Activated CD8-positive, alpha-beta memory T cell treated with anti-CD3 and anti-CD28 coated beads for 48 hours (primary cell): ENCODE measurements at regions not wholly inside any gene's neighbourhood (a gene's known extent, or its start where the extent isn't known, plus 50 kb on each side); places are given as distances from the start of the nearest gene placed in this dataset.

ENCODE experiments used
- DNase-seq, 3 experiments: peaks; one replicate each; pipeline ENCODE4 v3.0.0-alpha.2; 2020; ENCODE audit warnings: low read depth in 2 of 3, low spot score in 2 of 3

- no peak for DNase-seq
Observed at GRCh38 chr10:130780763-130781162, 530.8 kb downstream of the TCERG1L start.

- DNase-seq, result no peak
Observed at GRCh38 chr10:130781206-130781605, 530.3 kb downstream of the TCERG1L start.

- DNase-seq, result no peak
Observed at GRCh38 chr10:130781623-130782022, 529.9 kb downstream of the TCERG1L start.

GRCh38 chr10:130782467-130782866 lies 529.1 kb downstream of the TCERG1L start:
- no peak for DNase-seq

GRCh38 chr10:130784326-130784725 lies 527.2 kb downstream of the TCERG1L start:
- DNase-seq, result no peak

- DNase-seq, result no peak
Observed at GRCh38 chr10:130786365-130786966, 525.1 kb downstream of the TCERG1L start.

- no peak for DNase-seq
Observed at GRCh38 chr10:130787243-130787642, 524.3 kb downstream of the TCERG1L start.

- DNase-seq, result no peak
Observed at GRCh38 chr10:130787821-130788220, 523.7 kb downstream of the TCERG1L start.

GRCh38 chr10:130790339-130790738 lies 521.2 kb downstream of the TCERG1L start:
- DNase-seq, result no peak

GRCh38 chr10:130792096-130792845 lies 519.2 kb downstream of the TCERG1L start:
- no peak for DNase-seq

GRCh38 chr10:130795819-130796218 lies 515.7 kb downstream of the TCERG1L start:
- no peak for DNase-seq

GRCh38 chr10:130799532-130799931 lies 512.0 kb downstream of the TCERG1L start:
- DNase-seq, result no peak

GRCh38 chr10:130800281-130800680 lies 511.2 kb downstream of the TCERG1L start:
- DNase-seq, result no peak

- DNase-seq, result no peak
Observed at GRCh38 chr10:130801276-130801675, 510.2 kb downstream of the TCERG1L start.

- DNase-seq, result no peak
Observed at GRCh38 chr10:130801784-130802183, 509.7 kb downstream of the TCERG1L start.

- DNase-seq, result no peak
Observed at GRCh38 chr10:130802301-130802700, 509.2 kb downstream of the TCERG1L start.

- DNase-seq, result no peak
Observed at GRCh38 chr10:130804281-130804680, 507.2 kb downstream of the TCERG1L start.

GRCh38 chr10:130804778-130805634 lies 506.5 kb downstream of the TCERG1L start:
- DNase-seq, result no peak

- DNase-seq, result no peak
Observed at GRCh38 chr10:130805635-130806030, 505.9 kb downstream of the TCERG1L start.

- DNase-seq, result no peak
Observed at GRCh38 chr10:130806426-130806825, 505.1 kb downstream of the TCERG1L start.

- no peak for DNase-seq
Observed at GRCh38 chr10:130807096-130807495, 504.4 kb downstream of the TCERG1L start.

GRCh38 chr10:130807721-130808120 lies 503.8 kb downstream of the TCERG1L start:
- no peak for DNase-seq
